Activated CD4-positive, alpha-beta T cell treated with anti-CD3 and anti-CD28 coated beads, Interleukin-2, amount 10 ng/mL, durations not matched to agents 7 days and 5 days (primary cell): ENCODE measurements at regions not wholly inside any gene's neighbourhood (a gene's known extent, or its start where the extent isn't known, plus 50 kb on each side); places are given as distances from the start of the nearest gene placed in this dataset.

ENCODE experiments used
- CTCF ChIA-PET: fragments of 350-600 bp; sonication (Branson Sonifier 250); formaldehyde crosslinking; loops from one replicate; lab custom pipeline; 2021; ENCODE audit warnings: antibody characterized with exemption; lab: Charles Lee
- POLR2A ChIA-PET: fragments of 350-600 bp; sonication (Branson Sonifier 250); formaldehyde crosslinking; loops from one replicate; lab custom pipeline; 2021; ENCODE audit warnings: antibody characterized with exemption; lab: Charles Lee
- DNase-seq: peaks from one replicate; pipeline ENCODE4 v3.0.0-alpha.2; 2020
- H3K27ac Mint-ChIP-seq: one replicate; pipeline ENCODE4 v1.8.0; 2021; ENCODE audit warnings: mild to moderate bottlenecking, moderate library complexity, mixed read lengths
- H3K27me3 Mint-ChIP-seq: one replicate; pipeline ENCODE4 v1.8.0; 2021; ENCODE audit warnings: mixed read lengths
- H3K36me3 Mint-ChIP-seq: one replicate; pipeline ENCODE4 v1.8.0; 2021; ENCODE audit warnings: low read depth, mixed read lengths
- H3K4me1 Mint-ChIP-seq: one replicate; pipeline ENCODE4 v1.8.0; 2021; ENCODE audit warnings: mixed read lengths
- H3K4me3 Mint-ChIP-seq: one replicate; pipeline ENCODE4 v1.8.0; 2021; ENCODE audit warnings: mild to moderate bottlenecking, moderate library complexity, mixed read lengths
- H3K9me3 Mint-ChIP-seq: one replicate; pipeline ENCODE4 v1.8.0; 2021; ENCODE audit warnings: mixed read lengths

DNA sequence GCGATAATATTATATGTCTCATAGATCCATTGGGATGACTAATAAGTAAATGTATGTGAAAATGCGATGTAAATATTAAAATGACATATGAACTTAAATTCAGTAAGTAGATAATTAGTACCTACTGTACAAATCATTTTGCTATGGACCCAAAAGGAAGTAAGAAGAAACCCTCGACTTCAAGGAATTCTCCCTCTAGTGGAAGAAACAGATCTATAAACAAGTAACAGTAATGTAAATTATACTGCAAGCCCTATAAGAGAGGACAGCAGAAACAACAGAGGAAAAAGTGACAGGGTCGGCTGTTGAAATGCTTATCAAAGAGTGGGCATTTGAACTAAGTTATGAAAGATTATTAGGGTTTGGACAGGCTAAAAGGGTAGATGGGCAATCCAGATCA, 320.3 kb downstream of the DMAC1 start:
- Mint-ChIP-seq H3K27me3 (no peaks in the 10 kb centered on the region), H3K27ac (no peak overlapping the region), H3K36me3 (no peaks in the 10 kb centered on the region), H3K4me3 (no peak overlapping the region), H3K4me1 (no peaks in the 10 kb centered on the region), H3K9me3 (no peaks in the 10 kb centered on the region)
- ChIA-PET POLR2A (no interaction called here), CTCF (no interaction called here)
- no peak for DNase-seq

DNA sequence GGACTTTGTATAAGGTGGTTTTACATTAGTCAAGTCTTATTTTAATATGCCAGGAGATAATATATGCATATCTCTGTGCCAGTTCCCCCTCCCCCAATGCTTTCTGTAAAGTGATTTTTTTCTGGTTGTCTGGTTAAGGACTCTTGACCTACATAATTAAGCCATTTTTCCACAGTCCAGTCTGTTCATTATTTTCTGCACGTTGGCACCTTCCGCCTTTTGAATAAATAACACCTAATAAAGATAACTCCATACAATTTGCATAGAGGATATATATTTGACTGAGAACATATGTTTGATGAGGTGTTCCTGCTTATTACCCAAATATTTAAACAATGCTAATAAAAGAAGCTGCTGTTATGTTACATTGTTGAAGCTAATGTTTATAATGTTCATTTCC, 320.9 kb downstream of the DMAC1 start:
- H3K4me1 Mint-ChIP-seq: no peaks in the 10 kb centered on the region
- H3K9me3 Mint-ChIP-seq: no peaks in the 10 kb centered on the region
- H3K27ac Mint-ChIP-seq: no peak overlapping the region
- H3K4me3 Mint-ChIP-seq: no peak overlapping the region
- H3K36me3 Mint-ChIP-seq: no peaks in the 10 kb centered on the region
- ChIA-PET CTCF (interaction anchor here (0.5 to 0.6 kb wide), 2 partner anchors 636 to 990 kb away, joined by 4 read pairs; no protein-coding TSS in a partner anchor), POLR2A (no interaction called here)
- DNase-seq: no peak
- H3K27me3 Mint-ChIP-seq: no peaks in the 10 kb centered on the region

DNA sequence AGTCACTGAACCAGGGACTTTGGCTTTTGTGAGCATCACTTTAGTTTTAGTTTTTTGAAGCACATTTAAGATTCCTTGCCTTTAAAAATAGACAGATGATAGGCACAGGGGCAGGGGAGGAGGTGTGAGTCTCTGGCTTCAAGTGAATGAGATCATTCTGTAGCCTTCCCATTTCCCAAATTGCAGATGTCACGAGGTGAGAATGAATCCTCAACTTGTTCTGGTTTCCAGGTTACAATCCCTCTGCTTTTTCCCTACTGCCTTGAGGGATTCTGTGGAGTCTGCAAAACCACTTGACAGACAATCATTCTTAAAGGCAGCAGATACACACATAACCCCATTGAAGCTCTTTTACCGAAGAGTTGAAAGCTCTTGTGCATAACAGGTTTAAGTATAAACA, 332.4 kb downstream of the DMAC1 start:
- DNase-seq: no peak
- H3K36me3 Mint-ChIP-seq: no peaks in the 10 kb centered on the region
- no peak overlapping the region for H3K27ac Mint-ChIP-seq
- no peaks in the 10 kb centered on the region for H3K4me1 Mint-ChIP-seq
- H3K9me3 Mint-ChIP-seq: no peaks in the 10 kb centered on the region
- no peak overlapping the region for H3K4me3 Mint-ChIP-seq
- CTCF ChIA-PET: no interaction called here
- H3K27me3 Mint-ChIP-seq: peaks cover 20% of the 10 kb centered on the region
- POLR2A ChIA-PET: no interaction called here

DNA sequence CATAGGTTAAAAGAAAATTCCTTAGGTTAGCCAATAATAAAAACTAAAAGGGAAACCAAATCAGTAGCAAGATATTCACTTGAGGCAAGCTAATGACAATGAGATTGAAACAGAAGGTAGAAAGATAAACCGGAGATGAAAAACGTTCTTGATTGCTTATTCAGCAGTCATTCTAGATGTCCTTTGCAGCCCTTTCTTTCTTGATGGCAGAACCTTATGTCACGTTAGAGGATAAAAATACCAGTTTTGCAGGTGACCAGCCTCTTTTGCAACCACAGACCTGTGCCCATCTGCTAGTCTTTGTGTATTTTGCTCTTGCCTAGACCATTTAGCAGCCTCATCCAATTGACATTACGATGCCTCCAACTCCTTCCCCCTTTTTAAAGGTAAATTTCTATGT, 337.8 kb downstream of the DMAC1 start:
- DNase-seq: no peak
- Mint-ChIP-seq H3K36me3 (no peaks in the 10 kb centered on the region), H3K9me3 (no peaks in the 10 kb centered on the region), H3K4me1 (no peaks in the 10 kb centered on the region), H3K27me3 (peaks cover 24% of the 10 kb centered on the region), H3K27ac (no peak overlapping the region), H3K4me3 (no peak overlapping the region)
- CTCF ChIA-PET: interaction anchor here (0.6 kb wide), 1 partner anchor 150 kb away, joined by 3 read pairs; no protein-coding TSS in a partner anchor
- POLR2A ChIA-PET: no interaction called here

DNA sequence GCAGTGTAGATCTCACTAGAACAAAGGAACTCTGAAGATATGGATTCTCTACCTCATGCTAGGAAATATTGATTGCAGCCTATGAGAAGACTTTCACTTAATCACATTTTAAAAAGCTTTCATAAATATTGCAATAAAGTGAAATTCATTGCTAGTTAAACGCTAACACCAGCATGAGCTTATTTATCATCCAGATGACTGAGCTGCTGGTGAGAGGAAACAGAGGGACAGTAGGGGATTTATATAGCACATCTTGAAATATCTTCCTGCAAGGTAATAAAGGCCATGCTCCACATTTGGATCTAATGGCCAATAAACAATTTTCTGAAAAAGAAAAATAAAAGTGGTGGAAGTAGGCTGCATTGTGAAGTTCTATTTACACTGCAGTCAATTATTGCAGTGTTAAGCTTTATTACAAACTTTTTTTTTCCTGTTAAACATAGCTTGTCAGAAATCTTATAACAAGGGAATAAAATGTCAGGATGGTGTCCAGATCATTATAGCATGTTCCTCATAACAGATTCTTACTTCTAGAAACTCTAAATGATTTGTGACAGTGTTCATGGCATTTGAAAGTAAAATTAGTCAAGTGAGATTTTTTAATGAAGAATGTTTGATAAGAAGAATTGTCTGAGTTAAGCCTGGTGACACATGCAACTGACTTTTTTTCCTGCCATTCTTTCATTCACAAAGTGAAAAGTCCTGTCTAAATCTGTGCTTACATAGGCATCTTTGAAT, 342.6 kb downstream of the DMAC1 start:
- DNase-seq: no peak
- Mint-ChIP-seq H3K4me3 (no peak overlapping the region), H3K27me3 (peaks cover 12% of the 10 kb centered on the region), H3K4me1 (no peaks in the 10 kb centered on the region), H3K36me3 (no peaks in the 10 kb centered on the region), H3K27ac (no peak overlapping the region), H3K9me3 (no peaks in the 10 kb centered on the region)
- ChIA-PET CTCF (interaction anchor here (1.0 kb wide), 1 partner anchor 32 kb away, joined by 3 read pairs; no protein-coding TSS in a partner anchor), POLR2A (no interaction called here)

DNA sequence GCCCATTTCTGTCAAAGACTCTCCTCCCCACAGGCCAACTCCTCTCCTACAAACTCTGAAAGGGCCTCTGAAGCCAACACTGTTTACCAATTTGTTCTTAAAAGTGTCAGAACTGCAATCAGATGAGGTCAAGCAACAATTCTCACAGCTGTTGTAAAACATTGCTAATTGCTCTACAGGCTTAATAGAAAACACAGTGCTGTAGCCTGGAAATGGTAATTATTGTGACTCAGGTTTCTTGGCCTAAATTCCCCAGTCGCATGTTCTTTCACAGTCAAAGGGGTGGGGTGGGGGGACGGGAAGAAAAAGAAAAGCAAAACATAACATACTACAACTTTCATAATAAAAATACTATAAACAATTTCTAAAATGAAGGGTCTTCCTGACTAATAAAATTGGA, 343.2 kb downstream of the DMAC1 start:
- Mint-ChIP-seq H3K27ac (no peak overlapping the region), H3K4me3 (no peak overlapping the region), H3K36me3 (no peaks in the 10 kb centered on the region), H3K4me1 (no peaks in the 10 kb centered on the region), H3K27me3 (peaks cover 7% of the 10 kb centered on the region), H3K9me3 (no peaks in the 10 kb centered on the region)
- CTCF ChIA-PET: no interaction called here
- POLR2A ChIA-PET: no interaction called here
- DNase-seq: no peak

DNA sequence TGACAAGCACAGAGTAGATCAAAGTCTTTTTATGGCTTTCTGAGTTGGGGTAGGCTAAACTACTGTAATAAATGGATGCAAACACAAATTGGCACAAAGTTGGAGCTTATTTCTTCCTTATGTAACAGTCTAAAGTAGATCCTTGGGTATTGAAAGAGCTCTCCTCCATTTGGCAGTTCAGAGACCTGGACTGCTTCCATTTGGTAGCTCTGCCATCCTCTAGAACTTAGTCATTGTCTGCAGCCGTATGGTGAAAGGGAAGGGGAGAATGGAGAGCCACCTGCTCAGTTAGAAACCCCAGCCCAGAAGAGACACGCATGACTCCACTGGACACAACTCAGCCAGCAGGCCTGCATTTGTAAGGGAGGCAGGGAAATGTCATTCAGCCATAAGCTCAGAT, 345.0 kb downstream of the DMAC1 start:
- H3K36me3 Mint-ChIP-seq: no peaks in the 10 kb centered on the region
- H3K4me1 Mint-ChIP-seq: no peaks in the 10 kb centered on the region
- H3K27ac Mint-ChIP-seq: no peak overlapping the region
- ChIA-PET POLR2A (no interaction called here), CTCF (no interaction called here)
- no peaks in the 10 kb centered on the region for H3K9me3 Mint-ChIP-seq
- H3K27me3 Mint-ChIP-seq: peaks cover 8% of the 10 kb centered on the region
- DNase-seq: no peak
- no peak overlapping the region for H3K4me3 Mint-ChIP-seq

DNA sequence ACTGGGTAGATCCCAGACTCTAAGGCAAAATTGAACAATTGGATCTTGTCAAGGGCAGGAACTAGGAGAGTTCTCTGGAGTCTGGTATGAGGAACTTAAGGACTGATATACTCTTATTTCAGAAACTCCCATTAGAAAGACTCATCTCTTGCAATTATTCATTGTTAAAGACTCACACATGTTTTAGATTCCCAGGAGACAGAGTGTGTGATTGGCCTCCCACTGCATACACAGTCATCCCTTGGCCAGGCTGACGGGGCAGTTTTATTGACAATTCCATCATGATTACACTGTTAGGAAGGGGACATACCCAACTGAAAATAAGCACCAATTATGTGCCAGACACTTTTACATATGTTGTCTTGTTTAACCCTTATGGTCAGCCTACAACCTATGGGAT, 347.2 kb downstream of the DMAC1 start:
- Mint-ChIP-seq H3K27ac (no peak overlapping the region), H3K9me3 (peaks cover under 1% of the 10 kb centered on the region), H3K4me1 (no peaks in the 10 kb centered on the region), H3K4me3 (no peak overlapping the region), H3K27me3 (peaks cover 6% of the 10 kb centered on the region), H3K36me3 (no peaks in the 10 kb centered on the region)
- CTCF ChIA-PET: no interaction called here
- DNase-seq: no peak
- POLR2A ChIA-PET: no interaction called here

DNA sequence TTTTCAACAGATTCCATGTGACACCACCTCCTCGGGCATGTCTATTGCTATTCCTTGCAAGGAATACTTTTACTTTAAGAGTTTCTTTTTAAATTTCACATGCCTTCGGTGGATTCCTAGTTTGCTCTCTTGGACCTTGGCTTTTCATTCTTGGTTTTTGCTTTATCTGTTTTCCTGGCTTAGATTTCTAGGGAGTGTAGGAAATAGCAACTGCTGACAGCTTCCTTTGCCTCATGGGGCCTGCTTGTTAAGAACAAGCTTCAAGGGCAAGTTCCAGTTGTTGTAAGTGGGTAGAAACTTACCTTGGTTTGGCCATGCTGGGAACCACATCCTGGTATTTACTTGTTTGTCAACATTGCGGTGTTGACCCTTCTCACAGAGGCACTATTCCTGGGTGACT, 348.5 kb downstream of the DMAC1 start:
- no peak overlapping the region for H3K27ac Mint-ChIP-seq
- H3K4me3 Mint-ChIP-seq: no peak overlapping the region
- CTCF ChIA-PET: no interaction called here
- POLR2A ChIA-PET: no interaction called here
- no peaks in the 10 kb centered on the region for H3K4me1 Mint-ChIP-seq
- H3K36me3 Mint-ChIP-seq: no peaks in the 10 kb centered on the region
- H3K9me3 Mint-ChIP-seq: peaks cover 4% of the 10 kb centered on the region
- peaks cover 6% of the 10 kb centered on the region for H3K27me3 Mint-ChIP-seq
- no peak for DNase-seq

DNA sequence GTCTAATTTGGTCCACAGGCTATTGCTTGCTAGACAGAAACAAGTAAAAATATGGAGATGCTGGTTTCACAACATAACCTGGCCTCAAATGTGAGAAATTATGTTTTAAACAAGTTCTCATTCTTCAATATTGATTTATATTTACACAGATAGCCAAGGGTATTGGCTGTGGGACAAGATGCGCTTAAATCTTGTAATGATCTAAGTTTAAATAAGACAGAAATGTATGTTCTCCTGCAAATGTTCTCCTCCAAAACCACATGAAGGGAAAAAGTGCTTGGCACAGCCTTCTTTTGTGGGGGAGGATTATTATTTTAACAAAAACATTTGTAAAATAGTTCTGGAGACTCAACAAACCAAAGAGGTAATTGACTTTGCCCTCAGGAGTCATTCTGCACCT, 356.0 kb downstream of the DMAC1 start:
- POLR2A ChIA-PET: no interaction called here
- H3K9me3 Mint-ChIP-seq: peaks cover 6% of the 10 kb centered on the region
- H3K27ac Mint-ChIP-seq: no peak overlapping the region
- CTCF ChIA-PET: no interaction called here
- H3K27me3 Mint-ChIP-seq: peaks cover 2% of the 10 kb centered on the region
- H3K4me3 Mint-ChIP-seq: no peak overlapping the region
- DNase-seq: no peak
- no peaks in the 10 kb centered on the region for H3K36me3 Mint-ChIP-seq
- H3K4me1 Mint-ChIP-seq: no peaks in the 10 kb centered on the region

DNA sequence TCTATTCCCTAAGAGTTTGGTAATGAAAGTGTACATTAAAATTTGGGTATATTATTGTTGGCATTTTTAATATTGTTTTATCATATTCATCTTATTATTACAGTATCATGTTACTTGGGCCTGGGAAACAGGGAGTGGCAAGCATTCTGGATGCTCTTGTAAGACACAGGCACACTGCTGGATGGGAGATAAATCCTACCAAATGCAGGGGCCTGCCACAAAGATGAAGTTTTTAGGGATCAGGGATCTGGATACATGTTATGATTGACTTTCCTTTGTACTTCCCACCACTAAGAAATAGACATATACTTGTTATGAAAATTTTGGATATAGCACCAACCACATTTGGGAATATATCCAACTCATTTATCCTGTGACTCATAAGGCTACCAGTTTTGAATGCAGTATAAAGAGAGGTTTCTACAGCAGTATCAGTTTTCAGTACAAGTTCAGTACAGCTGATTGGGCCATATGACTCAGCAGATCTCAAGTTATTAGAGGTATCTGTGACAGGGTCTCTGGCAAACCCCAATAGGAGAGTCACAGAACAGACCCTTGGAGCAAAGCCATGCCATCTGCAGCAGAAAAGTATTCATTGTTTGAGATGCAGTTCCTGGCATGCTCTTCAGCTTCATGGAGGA, 360.1 kb downstream of the DMAC1 start:
- ChIA-PET CTCF (no interaction called here), POLR2A (no interaction called here)
- no peak for DNase-seq
- no peaks in the 10 kb centered on the region for H3K36me3 Mint-ChIP-seq
- H3K27me3 Mint-ChIP-seq: peaks cover 9% of the 10 kb centered on the region
- no peak overlapping the region for H3K4me3 Mint-ChIP-seq
- no peaks in the 10 kb centered on the region for H3K4me1 Mint-ChIP-seq
- peaks cover 2% of the 10 kb centered on the region for H3K9me3 Mint-ChIP-seq
- H3K27ac Mint-ChIP-seq: no peak overlapping the region

DNA sequence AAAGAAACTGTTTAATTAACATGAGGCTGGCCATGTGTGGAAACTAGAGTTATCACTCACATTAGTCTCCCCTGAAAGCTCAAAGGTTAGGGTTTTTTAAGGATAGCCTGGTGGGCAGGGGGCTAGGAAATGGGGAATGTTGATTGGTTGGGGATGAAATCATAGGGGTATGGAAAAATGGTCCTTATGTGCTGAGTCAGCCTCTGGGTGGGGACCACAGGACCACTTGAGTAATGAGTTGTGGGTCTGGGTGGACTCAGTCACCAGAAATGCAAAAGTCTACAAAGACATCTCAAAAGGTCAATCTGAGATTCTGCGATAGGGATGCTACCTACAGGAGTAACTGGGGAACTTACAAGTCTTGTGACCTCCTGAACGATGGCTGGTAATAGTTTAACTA, 362.8 kb downstream of the DMAC1 start:
- POLR2A ChIA-PET: no interaction called here
- H3K27ac Mint-ChIP-seq: no peak overlapping the region
- H3K36me3 Mint-ChIP-seq: no peaks in the 10 kb centered on the region

DNA sequence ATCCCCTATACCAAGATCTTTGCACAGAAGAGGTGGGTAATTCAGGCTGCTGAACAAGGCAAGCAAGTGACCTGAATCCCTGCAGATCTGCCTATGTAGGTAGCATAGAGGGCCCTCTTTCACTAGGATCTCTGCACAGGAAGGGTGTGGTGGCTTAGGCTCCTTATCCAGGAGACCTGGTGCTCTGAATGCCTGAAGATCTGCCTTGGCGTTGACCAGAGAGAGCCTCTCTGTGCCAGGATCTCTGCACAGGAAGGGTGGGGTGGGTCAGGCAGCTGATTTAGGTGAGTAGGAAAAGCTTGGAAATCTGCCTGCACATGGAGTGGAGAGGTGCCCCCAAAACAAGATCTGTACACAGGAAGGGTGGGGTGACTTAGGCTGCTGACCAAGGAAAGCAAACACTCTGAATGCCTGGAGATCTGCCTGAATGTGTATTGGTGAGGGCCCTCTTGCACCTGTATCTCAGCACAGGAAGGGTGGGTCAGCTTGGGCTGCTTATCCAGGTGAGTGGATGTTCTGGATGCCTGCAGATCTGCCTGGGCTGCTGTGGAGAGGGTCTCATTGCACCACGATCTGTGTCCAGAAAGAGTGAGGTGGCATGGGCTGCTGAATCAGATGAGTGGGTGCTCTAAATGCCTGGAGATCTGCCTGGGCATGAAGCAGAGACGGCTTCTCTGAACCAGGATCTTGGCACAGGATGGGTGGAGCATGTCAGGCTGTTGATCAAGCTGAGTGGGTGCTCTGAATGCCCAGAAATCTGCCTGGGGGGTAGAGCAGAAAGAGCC, 365.9 kb downstream of the DMAC1 start:
- peaks cover 12% of the 10 kb centered on the region for H3K9me3 Mint-ChIP-seq
- H3K4me1 Mint-ChIP-seq: no peaks in the 10 kb centered on the region
- no peak overlapping the region for H3K27ac Mint-ChIP-seq
- DNase-seq: no peak
- H3K36me3 Mint-ChIP-seq: no peaks in the 10 kb centered on the region
- no peak overlapping the region for H3K4me3 Mint-ChIP-seq
- ChIA-PET CTCF (no interaction called here), POLR2A (no interaction called here)
- peaks cover 8% of the 10 kb centered on the region for H3K27me3 Mint-ChIP-seq

More for the DNA sequence above, 362.8 kb downstream of the DMAC1 start:
- no peak for DNase-seq
- peaks cover 11% of the 10 kb centered on the region for H3K9me3 Mint-ChIP-seq
- no peaks in the 10 kb centered on the region for H3K4me1 Mint-ChIP-seq
- H3K4me3 Mint-ChIP-seq: no peak overlapping the region
- CTCF ChIA-PET: no interaction called here
- H3K27me3 Mint-ChIP-seq: peaks cover 7% of the 10 kb centered on the region
